Head of caudate nucleus (tissue), 42 donors: ENCODE measurements at regions not wholly inside any gene's neighbourhood (a gene's known extent, or its start where the extent isn't known, plus 50 kb on each side); places are given as distances from the start of the nearest gene placed in this dataset.

Experiments used
- DNase-seq, 42 donors: peaks; one replicate each; pipeline versions ENCODE4 v3.0.0 to v3.0.0-alpha.2; 2020 to 2021; ENCODE audit warnings: mixed read lengths in 7 of 42
- intact Hi-C: fragments of 100-400 bp; cut with DNase I; formaldehyde crosslinking; loops from one replicate; pipeline ENCODE4 v1.15.0; 2022

DNA sequence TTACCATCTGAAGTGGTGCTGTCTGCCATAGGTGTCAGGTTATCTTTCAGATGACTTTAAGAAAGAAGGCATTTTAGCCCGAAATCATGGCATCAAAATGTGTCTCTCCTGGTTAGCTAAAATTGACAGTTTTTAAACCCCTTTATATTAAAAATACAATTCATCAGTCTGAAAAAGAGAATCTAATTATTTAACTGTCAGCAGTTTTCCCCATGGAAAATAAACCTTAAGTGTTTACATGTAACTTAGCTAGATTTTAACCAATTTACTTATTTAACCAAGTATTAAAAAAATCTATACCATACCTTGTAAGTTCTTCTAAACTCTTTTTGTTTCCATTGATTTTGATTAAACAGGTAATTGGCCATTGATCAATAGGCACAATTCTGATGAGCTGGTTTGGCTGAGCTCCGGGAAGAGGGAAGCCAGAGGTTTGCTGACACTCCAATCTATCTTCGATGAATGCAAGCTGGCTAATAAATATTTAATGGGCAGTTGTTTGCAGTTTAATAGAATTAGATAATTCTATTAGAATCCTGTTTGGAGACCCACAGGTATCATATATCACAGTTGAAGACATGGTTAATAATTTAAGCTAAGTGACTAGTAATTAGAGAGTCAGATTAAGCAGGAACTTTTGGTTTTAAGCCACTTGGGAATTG, 114.0 kb downstream of the MAT2B start:
- intact Hi-C loops = no loop called here

DNA sequence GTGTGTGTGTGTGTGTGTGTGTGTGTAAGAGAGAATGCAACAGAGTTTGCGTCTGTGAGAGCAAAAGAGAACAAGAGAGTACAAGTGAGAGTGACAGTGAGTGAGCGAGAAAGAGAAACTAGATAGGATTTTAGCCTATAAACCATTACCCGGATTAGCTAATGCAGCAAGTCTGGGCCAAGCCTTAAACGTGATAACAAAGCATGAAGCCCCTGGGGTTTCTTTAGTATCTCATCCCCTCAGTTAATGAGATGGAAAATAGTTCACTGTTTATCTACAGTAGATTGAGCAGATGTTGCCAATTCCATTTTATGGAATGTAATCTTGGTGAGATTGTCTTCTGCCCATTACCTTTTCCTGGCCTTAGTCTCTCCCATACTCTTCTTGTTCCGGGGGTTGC, 114.5 kb downstream of the MAT2B start:
- intact Hi-C loops = no loop called here
- DNase-seq = no peak

More for the DNA sequence above, 114.0 kb downstream of the MAT2B start:
- no peak for DNase-seq

- intact Hi-C loops = no loop called here
- no peak for DNase-seq
These were observed 117.4 kb downstream of the MAT2B start for GRCh38 chr5:163622799-163623198.

DNA sequence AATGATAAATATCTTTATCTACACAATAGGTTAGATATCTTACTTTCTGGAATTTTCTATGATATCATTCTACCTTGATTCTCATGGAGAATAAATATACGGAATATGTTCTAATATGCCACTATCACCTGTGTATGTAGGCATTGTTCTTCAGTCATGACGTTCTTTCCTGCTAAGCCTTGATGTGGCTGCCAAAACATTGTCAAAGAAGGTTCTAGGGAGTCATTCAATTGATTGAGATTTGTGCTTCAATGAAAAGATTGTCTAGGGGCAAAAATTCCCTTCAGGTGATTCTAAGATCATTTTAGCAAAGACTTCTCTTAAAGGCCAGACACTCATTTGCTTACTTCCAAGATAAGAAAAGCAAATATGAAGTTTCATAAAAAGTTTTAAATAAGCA, 118.1 kb downstream of the MAT2B start:
- no peak for DNase-seq
- intact Hi-C loops = no loop called here

DNA sequence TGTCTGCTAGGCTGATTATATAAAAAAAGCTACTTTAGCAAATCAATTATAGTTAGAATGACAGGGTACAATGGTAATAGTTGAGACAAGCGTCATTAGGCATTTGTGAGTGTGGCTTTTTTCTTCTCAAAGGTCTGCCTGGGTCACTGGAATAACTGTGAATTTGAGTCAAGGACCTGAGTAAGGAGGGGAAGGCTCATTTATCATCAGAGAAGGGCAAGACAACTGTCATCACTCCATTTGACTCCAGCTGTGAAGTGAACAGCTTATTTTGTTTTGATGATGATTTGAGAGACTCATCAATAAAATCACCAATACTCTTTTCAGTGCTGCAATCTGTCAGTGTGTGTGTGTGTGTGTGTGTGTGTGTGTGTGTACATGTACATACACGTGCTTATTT, 118.6 kb downstream of the MAT2B start:
- DNase-seq = no peak
- intact Hi-C loops = no loop called here

DNA sequence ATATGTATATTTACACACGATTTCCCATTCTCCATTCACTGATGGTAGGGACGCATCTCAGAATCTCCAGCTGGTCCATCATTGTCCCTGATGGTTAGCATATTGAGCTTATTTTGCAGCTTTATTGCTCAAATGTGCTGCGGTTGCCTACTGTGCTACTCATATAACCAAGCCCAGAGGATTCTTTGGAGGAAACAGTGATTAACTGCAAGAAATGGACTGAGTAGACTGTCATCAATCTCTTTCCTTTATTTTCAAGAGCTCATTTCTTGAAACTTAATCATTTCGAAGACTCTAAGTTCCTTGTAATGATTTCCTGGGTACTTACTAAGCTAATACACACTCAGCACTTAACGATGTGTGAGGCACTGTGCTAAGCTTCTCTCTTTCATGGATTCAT, 119.0 kb downstream of the MAT2B start:
- DNase-seq = no peak
- intact Hi-C loops = no loop called here

GRCh38 chr5:163626904-163627434, 121.5 kb downstream of the MAT2B start:
- DNase-seq = no peak
- intact Hi-C loops = no loop called here

DNA sequence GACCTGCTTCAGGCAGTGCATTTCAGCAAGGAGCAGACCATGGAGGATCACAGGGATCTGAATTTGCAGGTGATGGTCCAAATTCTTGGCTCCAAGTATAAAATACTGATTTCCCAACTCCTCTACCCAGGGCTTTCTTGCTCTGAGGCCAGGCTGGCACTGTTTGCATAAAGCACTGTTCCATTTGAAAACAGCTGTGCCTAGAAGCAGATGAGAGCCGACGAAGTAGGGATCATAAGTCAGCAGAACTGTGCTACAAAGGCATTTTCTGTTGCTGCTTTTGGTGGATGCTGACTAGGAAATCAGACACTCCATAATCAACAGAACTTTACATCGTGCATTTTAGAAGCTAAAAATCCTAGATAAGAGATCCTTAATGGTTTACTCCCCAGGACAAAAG, 126.4 kb downstream of the MAT2B start:
- DNase-seq = no peak
- intact Hi-C loops = no loop called here

- intact Hi-C loops = no loop called here
- DNase-seq = no peak
These were observed 128.6 kb downstream of the MAT2B start for GRCh38 chr5:163633926-163634460.

- DNase-seq = no peak
- intact Hi-C loops = no loop called here
These were observed 130.2 kb downstream of the MAT2B start for GRCh38 chr5:163635631-163636030.

DNA sequence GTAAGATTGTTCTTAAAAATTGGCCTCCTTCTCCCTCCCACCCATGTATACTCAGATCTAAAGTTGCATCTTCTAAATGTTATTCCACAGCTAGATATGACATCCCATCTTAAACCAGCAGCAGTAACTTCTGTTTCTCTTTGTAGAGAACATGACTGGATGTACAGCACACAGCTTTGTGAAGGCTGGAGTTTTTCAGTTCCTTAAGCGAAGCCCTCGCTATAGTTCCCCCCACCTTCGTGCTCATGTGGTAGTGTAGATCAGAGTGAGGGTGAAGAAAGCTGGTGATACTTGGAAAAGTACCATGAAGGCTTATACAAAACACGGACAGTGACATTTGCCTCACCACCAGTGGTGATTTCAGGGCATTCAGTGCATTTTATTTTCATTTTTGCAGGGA, 137.5 kb downstream of the MAT2B start:
- no peak for DNase-seq
- intact Hi-C loops = no loop called here

- intact Hi-C loops = no loop called here
- no peak for DNase-seq
These were observed 140.3 kb downstream of the MAT2B start for GRCh38 chr5:163645421-163646416.

- intact Hi-C loops = no loop called here
- DNase-seq = no peak
These were observed 144.1 kb downstream of the MAT2B start for GRCh38 chr5:163649514-163649913.

DNA sequence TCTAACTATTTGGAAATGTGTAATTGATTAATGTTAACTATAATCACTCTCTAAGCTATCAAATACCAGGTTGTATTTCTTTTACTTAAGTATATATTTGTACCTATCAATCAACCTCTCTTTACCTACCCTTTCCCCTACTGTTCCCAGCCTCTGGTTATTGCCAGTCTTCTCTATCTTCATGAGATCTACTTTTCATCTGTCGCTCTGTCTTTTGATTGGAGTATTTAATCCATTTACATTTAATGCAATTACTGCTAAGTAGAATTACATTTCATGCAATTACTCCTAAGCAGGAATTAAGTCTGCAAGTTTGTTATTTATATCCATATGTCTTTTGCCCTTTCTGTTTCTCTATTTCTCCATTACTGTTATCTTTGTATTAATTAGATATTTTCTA, 148.1 kb downstream of the MAT2B start:
- no peak for DNase-seq
- intact Hi-C loops = no loop called here

DNA sequence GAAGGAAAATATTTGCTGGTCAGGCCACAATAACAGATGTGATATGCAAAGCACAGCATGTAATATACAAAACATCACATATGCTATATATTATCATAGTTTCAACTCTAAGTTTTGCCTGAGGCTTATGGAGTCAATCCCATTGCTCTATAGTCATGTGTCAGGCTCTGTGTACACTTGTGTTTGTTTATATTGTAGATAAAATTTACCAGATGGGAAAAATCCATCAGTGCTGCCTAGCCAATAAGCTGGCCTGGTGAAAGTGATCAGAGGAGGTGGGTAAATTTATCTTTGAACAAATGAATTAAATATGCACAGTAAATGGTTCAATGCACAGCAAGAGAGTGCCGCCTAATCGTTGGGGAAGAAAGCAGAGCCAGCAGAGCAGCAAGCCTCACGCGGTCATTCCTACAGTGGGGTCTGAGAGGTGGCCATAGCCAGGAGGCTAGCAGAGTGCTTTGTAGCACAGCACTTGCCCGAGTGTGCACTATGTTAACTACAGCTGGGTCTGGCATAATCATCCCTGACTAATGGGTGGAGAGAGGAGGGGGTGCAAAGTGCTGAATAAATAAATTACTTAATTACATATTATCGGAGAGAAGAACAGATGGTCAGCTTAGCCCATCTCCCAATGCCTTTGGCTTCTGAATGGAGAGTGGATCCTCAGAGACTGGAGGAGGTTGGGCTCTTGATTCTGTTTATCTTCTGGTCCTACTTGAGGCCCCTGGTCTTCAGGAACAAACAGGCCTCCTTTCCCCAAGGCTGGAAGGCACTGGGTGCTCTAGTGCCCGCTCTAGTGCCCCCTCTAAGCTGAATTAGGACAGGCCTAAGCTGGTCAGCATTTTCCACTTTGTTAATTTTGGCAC, 153.5 kb downstream of the MAT2B start:
- intact Hi-C loops = no loop called here

DNA sequence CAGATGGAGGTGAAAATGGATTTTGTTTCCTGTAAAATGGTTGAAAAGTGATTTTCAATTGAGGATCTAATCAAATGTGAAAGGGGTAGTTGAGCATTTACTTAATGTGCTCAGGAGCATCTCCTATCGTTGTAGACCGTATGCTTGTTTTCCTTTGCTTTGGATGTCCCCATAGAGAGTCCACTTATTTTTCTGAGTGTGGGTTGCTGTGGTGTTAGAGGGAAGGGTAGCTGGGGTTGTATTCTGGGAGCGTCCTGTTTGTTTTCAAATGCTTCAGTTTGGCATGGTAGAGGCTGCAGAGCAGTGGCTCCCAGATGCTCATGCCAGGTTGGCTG, 154.1 kb downstream of the MAT2B start:
- DNase-seq = no peak
- intact Hi-C loops = no loop called here

More for the DNA sequence above, 153.5 kb downstream of the MAT2B start:
- no peak for DNase-seq

DNA sequence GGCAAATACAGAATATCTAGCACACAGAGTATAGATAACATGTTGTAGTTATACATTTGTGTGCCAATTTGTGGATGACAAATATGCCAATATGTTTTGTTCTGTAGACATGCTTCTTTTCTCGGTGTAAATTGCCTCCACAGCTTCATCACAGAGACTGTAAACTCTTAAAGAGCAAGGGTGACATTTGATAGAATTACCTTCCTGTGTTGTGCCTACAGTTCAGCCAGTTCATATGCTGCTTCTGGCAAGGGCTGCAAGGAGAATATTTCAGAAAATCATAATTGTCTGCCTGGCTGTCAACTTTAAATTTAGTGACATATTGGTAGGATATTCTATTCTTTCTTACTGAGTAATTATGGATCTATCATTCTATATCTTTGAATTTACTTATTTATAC, 155.1 kb downstream of the MAT2B start:
- intact Hi-C loops = no loop called here
- DNase-seq = no peak

- intact Hi-C loops = no loop called here
- no peak for DNase-seq
These were observed 155.9 kb downstream of the MAT2B start for GRCh38 chr5:163661360-163661759.

DNA sequence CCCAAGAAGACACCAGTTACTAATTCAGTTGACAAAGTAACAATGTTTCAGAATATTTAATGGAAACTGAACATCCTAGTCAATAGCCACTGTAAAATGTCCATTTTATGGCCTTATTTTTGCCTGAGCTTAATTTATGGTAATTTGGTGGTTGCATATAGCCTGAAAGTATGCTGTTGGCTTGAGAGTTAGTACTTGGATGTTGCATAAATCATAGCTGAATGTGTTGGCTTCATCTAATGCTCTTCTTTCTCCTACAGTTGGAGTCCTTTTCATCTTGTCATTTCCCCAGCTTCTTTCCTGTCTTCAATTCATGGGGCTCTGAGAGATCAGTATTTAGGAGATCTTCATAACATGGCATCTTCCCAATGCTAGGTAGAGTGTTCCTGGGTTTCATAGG, 164.6 kb downstream of the MAT2B start:
- intact Hi-C loops = no loop called here
- DNase-seq = no peak
